ENCODE measurements at regions not wholly inside any gene's neighbourhood (a gene's known extent, or its start where the extent isn't known, plus 50 kb on each side); places are given as distances from the start of the nearest gene placed in this dataset.

GRCh38 chr7:106346678-106347217 lies 62.0 kb upstream of the NAMPT start:
- in situ Hi-C loops (cut with HindIII; ENCODE audit: extremely low pct_ligation_motif_present, low pct_unique_long_range_greater_than_20kb): no loop called here
- no peak overlapping the region for H3K4me2 ChIP-seq (ENCODE audit: low read depth, low read length)
- intact Hi-C loops (cut with micrococcal nuclease; ENCODE audit: unreplicated experiment): no loop called here
- peak in 1 of 2 experiments; percentile 40; a peak in 2 of 4 replicates for TF ChIP-seq MAFK (conservative IDR thresholded peaks at IDR 0.05 in 1 of 2, IDR thresholded peaks at IDR 0.05 in 1 of 2; ENCODE audit: low read length in 2 of 2)
- TF ChIP-seq MATR3 (CRISPR knock-in tag; IDR thresholded peaks at IDR 0.05): no peak
- TF ChIP-seq MAFF (IDR thresholded peaks at IDR 0.05; ENCODE audit: low read depth, low read length): peak; percentile 46; the same call in 1 of the 2 replicates
- TF ChIP-seq CREB1 (IDR thresholded peaks at IDR 0.05): peak; percentile 79
- TF ChIP-seq CREB1 (CRISPR knock-in tag; IDR thresholded peaks at IDR 0.05): no peak
- no peak for TF ChIP-seq TOE1 (CRISPR knock-in tag; IDR thresholded peaks at IDR 0.05)
- TF ChIP-seq ZNF747 (CRISPR knock-in tag; IDR thresholded peaks at IDR 0.05; ENCODE audit: borderline replicate concordance): no peak
- DNase-seq (ENCODE audit: low spot score) (no peak), FAIRE-seq (no peak), ATAC-seq (no peak)
- no peaks in the 10 kb centered on the region for H3K79me2 ChIP-seq (ENCODE audit: insufficient read depth, low read length)
- H3K27me3 ChIP-seq (ENCODE audit: control insufficient read depth in 1 of 2, insufficient read depth in 2 of 2, low read length in 2 of 2): no peaks in the 10 kb centered on the region
- no peaks in the 10 kb centered on the region for H3K4me1 ChIP-seq (ENCODE audit: insufficient read depth, low read length)
- no peak overlapping the region for H3K9ac ChIP-seq (ENCODE audit: insufficient read depth, low read depth, low read length)
- CTCF ChIA-PET (ENCODE audit: low intra/inter-chr PET ratio, low total read pairs): no interaction called here
- no peaks in the 10 kb centered on the region for H3K36me3 ChIP-seq (replicated peaks in 1 of 2; ENCODE audit: control insufficient read depth in 1 of 2, insufficient read depth in 2 of 2, low read length in 2 of 2)
- WGBS (ENCODE audit: low lambda C conversion rate): 33% methylated on average over 2 of the region's 2 CpGs
- POLR2A ChIA-PET: no interaction called here
- no peak overlapping the region for H2AFZ ChIP-seq (ENCODE audit: low read length)
- H3K27ac ChIP-seq (ENCODE audit: extremely low read length, insufficient read depth, low read length): no peak overlapping the region
- H3K4me3 ChIP-seq (replicated peaks in 1 of 3; ENCODE audit: insufficient read depth in 1 of 3, low read depth in 2 of 3, low read length in 3 of 3): no peak overlapping the region
- H4K20me1 ChIP-seq (ENCODE audit: insufficient read depth, low read length): no peaks in the 10 kb centered on the region
- H3K9me3 ChIP-seq (ENCODE audit: low read length): peaks cover 9% of the 10 kb centered on the region; the same call in 1 of the 2 replicates
- no TSS peak for BruUV-seq (replicated peaks)

GRCh38 chr7:106346167-106346677 lies 61.4 kb upstream of the NAMPT start:
- ChIA-PET POLR2A (no interaction called here), CTCF (ENCODE audit: low intra/inter-chr PET ratio, low total read pairs) (no interaction called here)
- no peaks in the 10 kb centered on the region for H3K79me2 ChIP-seq (ENCODE audit: insufficient read depth, low read length)
- no peak overlapping the region for H2AFZ ChIP-seq (ENCODE audit: low read length)
- FAIRE-seq (no peak), DNase-seq (ENCODE audit: low spot score) (no peak), ATAC-seq (no peak)
- H4K20me1 ChIP-seq (ENCODE audit: insufficient read depth, low read length): no peaks in the 10 kb centered on the region
- intact Hi-C loops (cut with micrococcal nuclease; ENCODE audit: unreplicated experiment): no loop called here
- H3K27ac ChIP-seq (ENCODE audit: extremely low read length, insufficient read depth, low read length): no peak overlapping the region
- H3K4me2 ChIP-seq (ENCODE audit: low read depth, low read length): no peak overlapping the region
- no peak overlapping the region for H3K4me3 ChIP-seq (replicated peaks in 1 of 3; ENCODE audit: insufficient read depth in 1 of 3, low read depth in 2 of 3, low read length in 3 of 3)
- no peak overlapping the region for H3K9ac ChIP-seq (ENCODE audit: insufficient read depth, low read depth, low read length)
- in situ Hi-C loops (cut with HindIII; ENCODE audit: extremely low pct_ligation_motif_present, low pct_unique_long_range_greater_than_20kb): no loop called here
- no peaks in the 10 kb centered on the region for H3K36me3 ChIP-seq (replicated peaks in 1 of 2; ENCODE audit: control insufficient read depth in 1 of 2, insufficient read depth in 2 of 2, low read length in 2 of 2)
- BruUV-seq (replicated peaks): no TSS peak
- H3K9me3 ChIP-seq (ENCODE audit: low read length): peaks cover 14% of the 10 kb centered on the region; the same call in 1 of the 2 replicates
- no peaks in the 10 kb centered on the region for H3K27me3 ChIP-seq (ENCODE audit: control insufficient read depth in 1 of 2, insufficient read depth in 2 of 2, low read length in 2 of 2)
- no peaks in the 10 kb centered on the region for H3K4me1 ChIP-seq (ENCODE audit: insufficient read depth, low read length)
- WGBS (ENCODE audit: low lambda C conversion rate): 0% methylated on average over 2 of the region's 2 CpGs
- no peak for TF ChIP-seq MLX (CRISPR knock-in tag; IDR thresholded peaks at IDR 0.05)
- TF ChIP-seq ZC3H13 (CRISPR knock-in tag; IDR thresholded peaks at IDR 0.05): no peak
- TF ChIP-seq NFKB2 (CRISPR knock-in tag; IDR thresholded peaks at IDR 0.05; ENCODE audit: borderline replicate concordance): no peak
- no peak for TF ChIP-seq TAF1 (CRISPR knock-in tag; IDR thresholded peaks at IDR 0.05)
- TF ChIP-seq ZNF136 (CRISPR knock-in tag; IDR thresholded peaks at IDR 0.05; ENCODE audit: low read depth): no peak
- TF ChIP-seq HNF4A (CRISPR knock-in tag; IDR thresholded peaks at IDR 0.05): no peak
- no peak for TF ChIP-seq POLR2G (IDR thresholded peaks at IDR 0.05; ENCODE audit: low read depth, low read length)
- no peak for TF ChIP-seq SAP130 (CRISPR knock-in tag; IDR thresholded peaks at IDR 0.05; ENCODE audit: low read depth)
- TF ChIP-seq GMEB2 (CRISPR knock-in tag; IDR thresholded peaks at IDR 0.05; ENCODE audit: low read depth): no peak
- no peak for TF ChIP-seq SKI (IDR thresholded peaks at IDR 0.05; ENCODE audit: partially characterized antibody)
- no peak for TF ChIP-seq ZNF282 (IDR thresholded peaks at IDR 0.05; ENCODE audit: partially characterized antibody)
- no peak for TF ChIP-seq ISL2 (CRISPR knock-in tag; IDR thresholded peaks at IDR 0.05)

Data from HepG2 (cell line).